ENCODE measurements at regions not wholly inside any gene's neighbourhood (a gene's known extent, or its start where the extent isn't known, plus 50 kb on each side); places are given as distances from the start of the nearest gene placed in this dataset.
A peak's percentile ranks its signal among the peaks of the same experiment; 100 is the strongest.

DNA sequence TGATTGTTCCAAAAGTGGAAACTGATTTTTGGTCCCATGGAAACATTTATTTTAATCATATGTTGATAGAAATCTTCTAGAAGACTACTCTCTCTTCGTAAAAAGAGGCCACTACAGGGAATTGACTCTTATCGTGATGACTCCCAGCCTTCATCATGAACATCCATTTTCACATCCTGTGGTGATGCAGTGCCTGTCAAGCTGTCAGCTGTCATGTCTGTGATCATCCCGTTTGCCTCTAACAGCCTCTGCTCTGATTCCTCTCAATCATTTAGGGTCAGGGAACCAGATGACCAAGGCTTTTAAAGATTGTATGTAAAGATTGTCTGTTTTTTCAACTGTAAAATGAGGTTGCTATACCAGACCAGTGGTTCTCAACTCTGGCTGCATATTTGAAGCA is 419.0 kb upstream of the MGAT4C start:
- DNase-seq (ENCODE audit: low read depth in 1 of 2, low spot score in 1 of 2), result no peak
- Histone ChIP-seq H3K27ac (no peak overlapping the region), H3K9me3 (ENCODE audit: low read depth) (no peaks in the 10 kb centered on the region), H3K27me3 (no peaks in the 10 kb centered on the region), H3K4me3 (no peak overlapping the region), H3K36me3 (no peaks in the 10 kb centered on the region), H3K4me1 (ENCODE audit: low read depth) (no peaks in the 10 kb centered on the region)
- TF ChIP-seq, protein P1, sequence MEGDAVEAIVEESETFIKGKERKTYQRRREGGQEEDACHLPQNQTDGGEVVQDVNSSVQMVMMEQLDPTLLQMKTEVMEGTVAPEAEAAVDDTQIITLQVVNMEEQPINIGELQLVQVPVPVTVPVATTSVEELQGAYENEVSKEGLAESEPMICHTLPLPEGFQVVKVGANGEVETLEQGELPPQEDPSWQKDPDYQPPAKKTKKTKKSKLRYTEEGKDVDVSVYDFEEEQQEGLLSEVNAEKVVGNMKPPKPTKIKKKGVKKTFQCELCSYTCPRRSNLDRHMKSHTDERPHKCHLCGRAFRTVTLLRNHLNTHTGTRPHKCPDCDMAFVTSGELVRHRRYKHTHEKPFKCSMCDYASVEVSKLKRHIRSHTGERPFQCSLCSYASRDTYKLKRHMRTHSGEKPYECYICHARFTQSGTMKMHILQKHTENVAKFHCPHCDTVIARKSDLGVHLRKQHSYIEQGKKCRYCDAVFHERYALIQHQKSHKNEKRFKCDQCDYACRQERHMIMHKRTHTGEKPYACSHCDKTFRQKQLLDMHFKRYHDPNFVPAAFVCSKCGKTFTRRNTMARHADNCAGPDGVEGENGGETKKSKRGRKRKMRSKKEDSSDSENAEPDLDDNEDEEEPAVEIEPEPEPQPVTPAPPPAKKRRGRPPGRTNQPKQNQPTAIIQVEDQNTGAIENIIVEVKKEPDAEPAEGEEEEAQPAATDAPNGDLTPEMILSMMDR (IDR thresholded peaks at IDR 0.05; ENCODE audit: low read depth, low read length), result no peak

DNA sequence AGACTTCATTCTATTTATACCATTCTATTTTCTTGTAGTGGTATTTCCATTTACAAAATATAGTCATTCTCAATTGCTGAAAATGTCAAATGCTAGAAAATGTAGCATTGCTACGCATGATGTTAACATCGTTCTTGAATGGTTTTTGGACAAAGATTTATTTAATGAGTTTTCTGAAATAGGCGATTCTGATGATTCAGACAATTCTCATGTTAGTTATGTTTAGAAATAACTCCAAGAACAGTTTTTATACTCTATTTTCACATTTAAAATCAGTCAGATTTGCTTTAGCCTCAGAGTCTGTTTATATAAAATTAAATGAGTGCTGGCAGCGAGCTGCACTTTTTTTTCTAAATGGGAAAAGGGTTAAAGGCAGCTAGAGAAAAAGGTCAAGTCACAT is 414.8 kb upstream of the MGAT4C start:
- H3K4me1 ChIP-seq (ENCODE audit: low read depth), result no peaks in the 10 kb centered on the region

GRCh38 chr12:86669010-86669409 is 412.8 kb upstream of the MGAT4C start:
- H3K36me3 ChIP-seq, result no peaks in the 10 kb centered on the region
- no peak overlapping the region for H3K27ac ChIP-seq
- DNase-seq (ENCODE audit: low read depth in 1 of 2, low spot score in 1 of 2), result no peak
- no peaks in the 10 kb centered on the region for H3K9me3 ChIP-seq (ENCODE audit: low read depth)
- TF ChIP-seq, protein P1 (IDR thresholded peaks at IDR 0.05; ENCODE audit: low read depth, low read length), result no peak
- H3K4me3 ChIP-seq, result no peak overlapping the region
- no peaks in the 10 kb centered on the region for H3K27me3 ChIP-seq
- H3K4me1 ChIP-seq (ENCODE audit: low read depth), result no peaks in the 10 kb centered on the region

More for the DNA sequence above, 414.8 kb upstream of the MGAT4C start:
- TF ChIP-seq, protein P1 (IDR thresholded peaks at IDR 0.05; ENCODE audit: low read depth, low read length), result no peak
- Histone ChIP-seq H3K4me3 (no peak overlapping the region), H3K36me3 (no peaks in the 10 kb centered on the region), H3K27ac (no peak overlapping the region), H3K27me3 (no peaks in the 10 kb centered on the region), H3K9me3 (ENCODE audit: low read depth) (no peaks in the 10 kb centered on the region)
- DNase-seq (ENCODE audit: low read depth in 1 of 2, low spot score in 1 of 2), result no peak

DNA sequence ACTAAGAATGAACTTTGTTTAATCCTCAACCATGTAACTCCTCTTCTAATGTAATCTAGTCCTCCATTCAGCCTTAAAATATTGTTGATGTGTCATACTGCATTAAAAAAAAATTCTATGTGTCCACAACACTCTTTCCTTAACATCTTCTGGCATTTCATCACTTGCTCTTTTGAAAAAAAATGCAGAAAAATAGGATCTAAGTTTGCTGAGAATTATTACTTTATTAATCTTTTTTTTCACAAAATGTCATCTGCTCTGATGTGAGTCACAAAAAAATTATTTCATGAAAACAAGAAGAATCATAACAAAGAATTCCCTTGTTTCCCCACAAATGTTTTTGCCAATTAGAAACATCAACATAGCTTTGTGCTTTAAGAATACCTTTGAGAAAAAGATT is 410.1 kb upstream of the MGAT4C start:
- Histone ChIP-seq H3K4me1 (ENCODE audit: low read depth) (no peaks in the 10 kb centered on the region), H3K4me3 (no peak overlapping the region), H3K27ac (no peak overlapping the region), H3K9me3 (ENCODE audit: low read depth) (no peaks in the 10 kb centered on the region), H3K36me3 (no peaks in the 10 kb centered on the region), H3K27me3 (no peaks in the 10 kb centered on the region)
- peak in 1 of 2 donors; percentile 3 for DNase-seq (ENCODE audit: low read depth in 1 of 2, low spot score in 1 of 2)
- TF ChIP-seq, protein P1 (IDR thresholded peaks at IDR 0.05; ENCODE audit: low read depth, low read length), result no peak

DNA sequence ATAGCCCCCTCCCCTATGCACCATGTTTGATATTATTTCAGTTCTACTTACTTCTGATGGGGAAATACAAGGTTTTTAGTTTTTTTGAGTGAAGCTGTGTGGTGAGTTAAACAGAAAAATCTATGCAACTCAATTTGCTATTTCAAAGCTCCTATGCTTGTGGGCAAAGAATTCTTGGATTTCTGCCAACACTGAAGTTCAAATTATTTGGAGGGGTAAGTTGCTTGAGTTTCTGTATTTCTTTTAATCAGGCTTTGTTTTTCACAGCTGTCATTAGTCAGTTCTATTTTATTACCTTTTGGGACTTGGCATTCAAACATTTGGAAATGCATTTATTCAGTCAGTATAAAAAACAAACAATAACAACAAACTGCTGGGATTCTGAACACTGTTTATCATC is 407.5 kb upstream of the MGAT4C start:
- H3K27me3 ChIP-seq, result no peaks in the 10 kb centered on the region
- H3K4me1 ChIP-seq (ENCODE audit: low read depth), result no peaks in the 10 kb centered on the region
- H3K36me3 ChIP-seq, result no peaks in the 10 kb centered on the region
- TF ChIP-seq, protein P1 (IDR thresholded peaks at IDR 0.05; ENCODE audit: low read depth, low read length), result no peak
- no peak overlapping the region for H3K27ac ChIP-seq
- no peaks in the 10 kb centered on the region for H3K9me3 ChIP-seq (ENCODE audit: low read depth)
- DNase-seq (ENCODE audit: low read depth in 1 of 2, low spot score in 1 of 2), result peak; percentile 34 to 39
- no peak overlapping the region for H3K4me3 ChIP-seq

DNA sequence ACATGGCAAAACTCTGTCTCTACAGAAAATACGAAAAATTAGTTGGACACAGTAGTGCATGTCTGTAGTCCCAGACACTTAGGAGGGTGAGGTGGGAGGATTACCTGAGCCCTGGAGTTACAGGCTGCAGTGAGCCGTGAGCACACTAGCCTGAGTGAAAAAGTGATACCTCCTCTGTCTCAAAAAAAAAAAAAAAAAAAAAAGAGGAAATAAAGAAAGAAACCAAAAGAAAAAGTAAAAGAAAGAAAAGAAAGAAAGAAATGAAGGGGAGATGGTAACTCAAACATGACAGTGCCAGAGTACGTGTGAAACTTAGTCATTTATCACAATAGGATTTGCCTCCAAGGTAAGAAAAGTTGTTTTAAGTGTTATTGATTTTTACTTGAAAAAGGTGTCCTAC is 407.0 kb upstream of the MGAT4C start:
- H3K4me3 ChIP-seq, result no peak overlapping the region
- no peak overlapping the region for H3K27ac ChIP-seq
- no peak for DNase-seq (ENCODE audit: low read depth in 1 of 2, low spot score in 1 of 2)
- TF ChIP-seq, protein P1 (IDR thresholded peaks at IDR 0.05; ENCODE audit: low read depth, low read length), result no peak
- no peaks in the 10 kb centered on the region for H3K4me1 ChIP-seq (ENCODE audit: low read depth)
- H3K9me3 ChIP-seq (ENCODE audit: low read depth), result no peaks in the 10 kb centered on the region
- H3K27me3 ChIP-seq, result no peaks in the 10 kb centered on the region
- no peaks in the 10 kb centered on the region for H3K36me3 ChIP-seq
